ENCODE measurements at regions not wholly inside any gene's neighbourhood (a gene's known extent, or its start where the extent isn't known, plus 50 kb on each side); places are given as distances from the start of the nearest gene placed in this dataset.

- Histone ChIP-seq H3K9me3 (ENCODE audit: control insufficient read depth, insufficient read depth, low read length) (no peaks in the 10 kb centered on the region), H3K27me3 (ENCODE audit: control insufficient read depth, insufficient read depth, low read length) (no peaks in the 10 kb centered on the region), H3K4me1 (ENCODE audit: control insufficient read depth, insufficient read depth, low read length) (no peaks in the 10 kb centered on the region), H3K4me3 (ENCODE audit: low read length) (no peak overlapping the region), H3K36me3 (ENCODE audit: control insufficient read depth, insufficient read depth, low read length) (no peaks in the 10 kb centered on the region), H3K27ac (ENCODE audit: low read length) (no peak overlapping the region)
- Mint-ChIP-seq H3K27ac (no peak overlapping the region), H3K4me1 (no peaks in the 10 kb centered on the region), H3K36me3 (peaks cover 11% of the 10 kb centered on the region), H3K27me3 (ENCODE audit: low read depth in 2 of 2) (no peaks in the 10 kb centered on the region), H3K4me3 (no peak overlapping the region), H3K9me3 (no peaks in the 10 kb centered on the region)
- DNase-seq = no peak
- no peak for TF ChIP-seq CTCF (IDR thresholded peaks at IDR 0.05)
- 80% methylated on average over 5 of the region's 5 CpGs for WGBS (ENCODE audit: insufficient coverage)
- intact Hi-C loops (cut with micrococcal nuclease) = no loop called here
- no peak for ATAC-seq
These were observed 51.1 kb upstream of the UMPS start for GRCh38 chr3:124679048-124679638.

Data from natural killer cell (primary cell).